Neural cell (in vitro differentiated cells): ENCODE measurements at regions not wholly inside any gene's neighbourhood (a gene's known extent, or its start where the extent isn't known, plus 50 kb on each side); places are given as distances from the start of the nearest gene placed in this dataset.

Experiments
- H2AFZ ChIP-seq: fragments of 200-600, 300-800 bp; sonication (generic), shearing (Covaris generic); 2 replicates; pipeline ENCODE4 v1.6.0; 2014; ENCODE audit warnings: low read depth, mild to moderate bottlenecking, antibody characterized with exemption, low read length, moderate library complexity
- H3F3A ChIP-seq: fragments of 200-600 bp; shearing (Covaris generic); 2 replicates; pipeline ENCODE4 v1.6.1; 2016; ENCODE audit warnings: mild to moderate bottlenecking, moderate library complexity, mixed read lengths, antibody characterized with exemption, low read length; ENCODE audit not compliant: insufficient read depth, poor library complexity, severe bottlenecking
- H3K27ac ChIP-seq: fragments of 200-600, 300-800 bp; sonication (generic), shearing (Covaris generic); 2 replicates; pipeline ENCODE4 v1.5.1; 2014; ENCODE audit warnings: mild to moderate bottlenecking, low read length, moderate library complexity
- H3K27me3 ChIP-seq: fragments of 300-800, 200-600 bp; sonication (generic), shearing (Covaris generic); 2 replicates; pipeline ENCODE4 v1.6.0; 2014; ENCODE audit warnings: mild to moderate bottlenecking, low read depth, low read length, moderate library complexity; ENCODE audit not compliant: insufficient read depth
- H3K36me3 ChIP-seq: fragments of 300-800, 200-600 bp; sonication (generic), shearing (Covaris generic); 2 replicates; pipeline ENCODE4 v1.5.1; 2014; ENCODE audit warnings: mild to moderate bottlenecking, antibody characterized with exemption, low read length, moderate library complexity; ENCODE audit not compliant: insufficient read depth
- H3K4me2 ChIP-seq: fragments of 300-800, 200-600 bp; sonication (generic), shearing (Covaris generic); 2 replicates; pipeline ENCODE4 v1.6.0; 2014; ENCODE audit warnings: mild to moderate bottlenecking, low read length
- H3K4me3 ChIP-seq: fragments of 300-800, 200-600 bp; sonication (generic), shearing (Covaris generic); 2 replicates; pipeline ENCODE4 v1.5.1; 2014; ENCODE audit warnings: mild to moderate bottlenecking, low read length, moderate library complexity
- H3K79me2 ChIP-seq: fragments of 200-600 bp; shearing (Covaris generic); replicated peaks from 2 replicates; pipeline ENCODE4 v1.6.0; 2014; ENCODE audit warnings: mild to moderate bottlenecking, low read length, moderate library complexity; ENCODE audit not compliant: insufficient read depth
- H3K9ac ChIP-seq: fragments of 300-800, 200-600 bp; sonication (generic), shearing (Covaris generic); 2 replicates; pipeline ENCODE4 v1.6.1; 2016; ENCODE audit warnings: mild to moderate bottlenecking, low read length, mixed read lengths
- H3K9me2 ChIP-seq: fragments of 200-600 bp; shearing (Covaris generic); 2 replicates; pipeline ENCODE4 v1.6.1; 2016; ENCODE audit warnings: mild to moderate bottlenecking, low read length, mixed read lengths; ENCODE audit not compliant: insufficient read depth
- H3K9me3 ChIP-seq: fragments of 200-600, 300-800 bp; sonication (generic), shearing (Covaris generic); 2 replicates; pipeline ENCODE4 v1.6.1; 2016; ENCODE audit warnings: mild to moderate bottlenecking, mixed run types, low read length, moderate library complexity, mixed read lengths
- H4K20me1 ChIP-seq: fragments of 200-600 bp; shearing (Covaris generic); 2 replicates; pipeline ENCODE4 v1.6.1; 2016; ENCODE audit warnings: mild to moderate bottlenecking, mixed run types; ENCODE audit not compliant: insufficient read depth
- CTCF ChIP-seq: fragments of 450-650 bp; IDR thresholded peaks from 2 replicates; pipeline ENCODE4 v1.5.1; 2014; ENCODE audit warnings: antibody characterized with exemption, mild to moderate bottlenecking, moderate library complexity; ENCODE audit not compliant: poor library complexity, severe bottlenecking
- EP300 ChIP-seq: fragments of 450-650 bp; conservative IDR thresholded peaks from 2 replicates; pipeline ENCODE4 v1.6.1; 2014; ENCODE audit warnings: antibody characterized with exemption, mild to moderate bottlenecking, moderate library complexity; ENCODE audit not compliant: poor library complexity, severe bottlenecking
- EZH2 ChIP-seq: fragments of 200-600, 300-800 bp; shearing (Covaris generic), sonication (generic); IDR thresholded peaks from 2 replicates; pipeline ENCODE4 v1.6.1; 2014; ENCODE audit warnings: antibody characterized with exemption, low read length, borderline replicate concordance, mild to moderate bottlenecking; ENCODE audit not compliant: insufficient read depth, poor library complexity, severe bottlenecking
- MXI1 ChIP-seq: fragments of 450-650 bp; conservative IDR thresholded peaks from 2 replicates; pipeline ENCODE4 v1.6.1; 2014; ENCODE audit warnings: antibody characterized with exemption, mild to moderate bottlenecking; ENCODE audit not compliant: poor library complexity, severe bottlenecking
- POLR2AphosphoS5 ChIP-seq: IDR thresholded peaks from 2 replicates; pipeline ENCODE4 v1.6.1; 2012
- RAD21 ChIP-seq: fragments of 450-650 bp; conservative IDR thresholded peaks from 2 replicates; pipeline ENCODE4 v1.6.1; 2014; ENCODE audit warnings: antibody characterized with exemption, mild to moderate bottlenecking, moderate library complexity
- REST ChIP-seq: IDR thresholded peaks from 2 replicates; pipeline ENCODE4 v1.6.1; 2012; ENCODE audit warnings: borderline replicate concordance
- SMC3 ChIP-seq: fragments of 450-650 bp; conservative IDR thresholded peaks from 2 replicates; pipeline ENCODE4 v1.6.1; 2014; ENCODE audit warnings: antibody characterized with exemption, mild to moderate bottlenecking, moderate library complexity; ENCODE audit not compliant: poor library complexity
- TAF1 ChIP-seq: IDR thresholded peaks from 2 replicates; pipeline ENCODE4 v1.6.1; 2012; ENCODE audit warnings: low read depth

DNA sequence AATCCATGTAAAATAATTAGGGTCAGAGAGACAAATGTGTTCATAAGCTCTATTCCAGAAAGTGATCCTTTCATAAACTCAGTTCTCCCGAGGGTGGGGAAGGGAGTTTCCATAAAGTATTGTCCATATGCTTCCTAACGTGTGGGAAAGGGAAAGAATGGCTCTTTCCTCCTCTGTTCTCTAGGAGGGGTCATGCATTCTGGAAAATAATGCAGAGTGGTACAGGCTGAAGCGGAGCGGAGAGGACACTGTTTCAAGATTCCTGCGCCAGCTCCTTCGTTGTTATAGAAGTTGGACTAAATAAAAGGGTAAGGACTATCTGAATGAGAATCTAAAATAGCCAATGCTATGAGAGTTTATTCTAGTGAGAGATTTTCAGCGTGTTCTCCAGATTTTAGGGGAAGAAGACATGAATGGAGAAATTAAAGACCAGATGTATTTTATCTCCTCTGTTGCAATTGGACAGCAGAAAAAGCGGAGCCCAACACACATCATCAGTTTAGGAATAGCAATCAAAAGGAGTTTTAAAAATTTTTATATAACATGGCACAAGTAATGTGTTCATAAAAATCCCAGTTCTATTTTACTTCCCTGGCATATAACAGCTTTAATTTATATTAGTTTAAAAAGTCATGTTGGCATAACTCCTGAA, 166.9 kb upstream of the MPDZ start:
- H4K20me1 ChIP-seq = no peaks in the 10 kb centered on the region
- no peaks in the 10 kb centered on the region for H3K27me3 ChIP-seq
- no peaks in the 10 kb centered on the region for H3K36me3 ChIP-seq
- TF ChIP-seq TAF1 (no peak), EZH2 (no peak), SMC3 (no peak), RAD21 (no peak), CTCF (no peak), POLR2AphosphoS5 (no peak), EP300 (no peak), MXI1 (no peak), REST (no peak)
- no peaks in the 10 kb centered on the region for H3K9me2 ChIP-seq
- no peak overlapping the region for H3K4me2 ChIP-seq
- H2AFZ ChIP-seq = no peak overlapping the region
- H3K79me2 ChIP-seq = no peaks in the 10 kb centered on the region
- H3K9ac ChIP-seq = no peak overlapping the region
- H3K9me3 ChIP-seq = no peaks in the 10 kb centered on the region
- no peak overlapping the region for H3K4me3 ChIP-seq
- H3F3A ChIP-seq = no peaks in the 10 kb centered on the region
- no peak overlapping the region for H3K27ac ChIP-seq

DNA sequence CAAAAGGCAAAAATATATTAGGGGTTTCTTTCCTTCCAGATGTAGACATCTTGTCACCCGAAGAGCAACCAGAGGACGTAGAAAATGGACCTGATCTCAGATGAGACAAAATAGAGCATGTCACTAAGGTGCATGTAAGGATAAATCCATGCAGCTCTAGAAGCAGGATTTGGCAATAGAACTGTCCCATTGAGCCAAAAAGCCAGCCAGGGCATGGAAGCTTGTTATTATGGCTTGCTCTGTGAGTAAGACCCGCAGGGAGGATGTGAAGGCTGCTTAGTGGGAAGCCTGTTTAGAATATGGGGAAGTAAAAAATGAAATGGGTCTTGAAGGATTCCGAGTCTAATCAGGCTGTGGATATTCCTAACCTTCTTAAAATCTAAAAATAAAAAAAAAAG, 165.6 kb upstream of the MPDZ start:
- Histone ChIP-seq H3K79me2 (no peaks in the 10 kb centered on the region), H3K27ac (no peak overlapping the region), H3K27me3 (no peaks in the 10 kb centered on the region), H4K20me1 (no peaks in the 10 kb centered on the region), H3K9me2 (no peaks in the 10 kb centered on the region), H3K4me2 (no peak overlapping the region), H3F3A (no peaks in the 10 kb centered on the region), H3K4me3 (no peak overlapping the region), H2AFZ (no peak overlapping the region), H3K36me3 (no peaks in the 10 kb centered on the region), H3K9ac (no peak overlapping the region), H3K9me3 (no peaks in the 10 kb centered on the region)
- TF ChIP-seq EP300 = no peak
- TF ChIP-seq SMC3 = no peak
- no peak for TF ChIP-seq POLR2AphosphoS5
- TF ChIP-seq CTCF = no peak
- TF ChIP-seq RAD21 = no peak
- TF ChIP-seq REST = no peak
- no peak for TF ChIP-seq MXI1
- no peak for TF ChIP-seq TAF1
- no peak for TF ChIP-seq EZH2
